Panc1 (cell line): ENCODE measurements at regions not wholly inside any gene's neighbourhood (a gene's known extent, or its start where the extent isn't known, plus 50 kb on each side); places are given as distances from the start of the nearest gene placed in this dataset.

Source experiments
- ATAC-seq: fragments of 200-7000 bp; cut with Tn5 transposase; 2 replicates; pipeline ENCODE4 v1.9.1; 2020; ENCODE audit warnings: mild to moderate bottlenecking, moderate library complexity
- BruUV-seq: library from RNA; stranded (reverse); fragments of 400-500 nt; replicated peaks from 2 replicates; lab custom pipeline; 2021; lab: Mats Ljungman, UMichigan
- CTCF ChIA-PET: fragments of 300-600 bp; sonication (Branson Sonifier 250); formaldehyde crosslinking; loops from one replicate; lab custom pipeline; 2022; ENCODE audit warnings: antibody characterized with exemption; lab: Charles Lee
- POLR2A ChIA-PET: fragments of 300-600 bp; sonication (Branson Sonifier 250); formaldehyde crosslinking; loops from one replicate; lab custom pipeline; 2022; ENCODE audit warnings: antibody characterized with exemption; lab: Charles Lee
- DNase-seq: peaks from one replicate; pipeline ENCODE4 v3.0.0-alpha.2; 2010; ENCODE audit warnings: low read depth, low spot score
- H3K27ac ChIP-seq: 2 replicates; pipeline ENCODE4 v1.5.1; 2011; ENCODE audit warnings: mild to moderate bottlenecking, low read length, inconsistent platforms
- H3K27me3 ChIP-seq: fragments of 200-500 bp; sonication (Bioruptor generic); 2 replicates; pipeline ENCODE4 v1.6.0; 2014; ENCODE audit warnings: low read length, inconsistent platforms; ENCODE audit not compliant: control insufficient read depth, insufficient read depth
- H3K36me3 ChIP-seq: fragments of 200-500 bp; sonication (Bioruptor generic); 2 replicates; pipeline ENCODE4 v1.5.1; 2014; ENCODE audit warnings: inconsistent platforms, mild to moderate bottlenecking, low read length, moderate library complexity; ENCODE audit not compliant: control insufficient read depth, insufficient read depth
- H3K4me1 ChIP-seq: 2 replicates; pipeline ENCODE4 v1.5.1; 2011; ENCODE audit warnings: inconsistent platforms, mild to moderate bottlenecking, low read length, moderate library complexity; ENCODE audit not compliant: control insufficient read depth, insufficient read depth
- H3K4me3 ChIP-seq, 2 experiments: 2 replicates each; pipeline ENCODE4 v1.5.1; 2011 to 2012; ENCODE audit warnings: low read depth in 2 of 2, low read length in 2 of 2, mild to moderate bottlenecking in 2 of 2, inconsistent platforms in 1 of 2, moderate library complexity in 1 of 2
- H3K9me3 ChIP-seq: fragments of 200-500 bp; sonication (Bioruptor generic); 2 replicates; pipeline ENCODE4 v1.5.1; 2014; ENCODE audit warnings: low read depth, mild to moderate bottlenecking, inconsistent platforms, low read length, moderate library complexity; ENCODE audit not compliant: control insufficient read depth, insufficient read depth
- CTCF ChIP-seq: fragments of 450-650 bp; IDR thresholded peaks from 2 replicates; pipeline ENCODE4 v1.5.1; 2017; ENCODE audit warnings: mild to moderate bottlenecking
- POLR2AphosphoS5 ChIP-seq: IDR thresholded peaks from 2 replicates; pipeline ENCODE4 v1.6.1; 2012; ENCODE audit warnings: mild to moderate bottlenecking, low read depth, low read length, moderate library complexity
- REST ChIP-seq, 2 experiments: IDR thresholded peaks; 2 replicates each; pipeline ENCODE4 v1.6.1; 2011 to 2012; ENCODE audit warnings: low read depth in 2 of 2, control low read depth in 1 of 2, low read length in 1 of 2, mild to moderate bottlenecking in 1 of 2, moderate library complexity in 1 of 2; ENCODE audit not compliant: insufficient read depth in 1 of 2
- SIN3A ChIP-seq: IDR thresholded peaks from 2 replicates; pipeline ENCODE4 v1.6.1; 2012; ENCODE audit warnings: low read depth, mild to moderate bottlenecking, low read length, moderate library complexity, borderline replicate concordance; ENCODE audit not compliant: insufficient read depth
- TCF7L2 ChIP-seq: IDR thresholded peaks from 2 replicates; pipeline ENCODE4 v1.6.1; 2011; ENCODE audit warnings: mild to moderate bottlenecking, low read depth, low read length, inconsistent platforms
- in situ Hi-C: cut with HindIII; loops from 2 replicates; pipeline ENCODE4 v1.10.0; 2016; ENCODE audit warnings: low sequenced_read_pairs, low pct_unique_long_range_greater_than_20kb
- intact Hi-C: fragments of 100-400 bp; cut with micrococcal nuclease; formaldehyde crosslinking; loops from one replicate; pipeline ENCODE4 v1.10.0; 2022; ENCODE audit not compliant: unreplicated experiment

- CTCF ChIA-PET: interaction anchor here (0.6 kb wide), 1 partner anchor 248 kb away, joined by 4 read pairs; no protein-coding TSS in a partner anchor
- POLR2A ChIA-PET: no interaction called here
- no peaks in the 10 kb centered on the region for H3K9me3 ChIP-seq
- no peak overlapping the region for H3K27ac ChIP-seq
- TF ChIP-seq TCF7L2 (no peak), REST (IDR thresholded peaks at IDR 0.05; ENCODE audit: insufficient read depth in 1 of 2, low read depth in 2 of 2, low read length in 1 of 2) (no peak), CTCF (no peak), SIN3A (no peak), POLR2AphosphoS5 (no peak)
- intact Hi-C loops: no loop called here
- no TSS peak for BruUV-seq
- no peak overlapping the region for H3K4me3 ChIP-seq
- ATAC-seq (no peak), DNase-seq (no peak)
- H3K27me3 ChIP-seq: no peaks in the 10 kb centered on the region
- H3K4me1 ChIP-seq: no peaks in the 10 kb centered on the region
- in situ Hi-C loops: no loop called here
- no peaks in the 10 kb centered on the region for H3K36me3 ChIP-seq
Measured at GRCh38 chr6:23533944-23534343, 592.1 kb upstream of the NRSN1 start.

GRCh38 chr6:23534351-23534750 is 591.7 kb upstream of the NRSN1 start:
- no peaks in the 10 kb centered on the region for H3K27me3 ChIP-seq
- no peak for TF ChIP-seq POLR2AphosphoS5
- TF ChIP-seq CTCF: no peak
- TF ChIP-seq REST (IDR thresholded peaks at IDR 0.05; ENCODE audit: insufficient read depth in 1 of 2, low read depth in 2 of 2, low read length in 1 of 2): no peak
- TF ChIP-seq TCF7L2: no peak
- no peak for TF ChIP-seq SIN3A
- no peaks in the 10 kb centered on the region for H3K9me3 ChIP-seq
- ChIA-PET POLR2A (no interaction called here), CTCF (no interaction called here)
- H3K4me1 ChIP-seq: no peaks in the 10 kb centered on the region
- DNase-seq: no peak
- ATAC-seq: no peak
- no TSS peak for BruUV-seq
- H3K36me3 ChIP-seq: no peaks in the 10 kb centered on the region
- no peak overlapping the region for H3K27ac ChIP-seq
- intact Hi-C loops (no loop called here), in situ Hi-C loops (no loop called here)
- H3K4me3 ChIP-seq: no peak overlapping the region
